GM19025 (cell line): ENCODE measurements at regions not wholly inside any gene's neighbourhood (a gene's known extent, or its start where the extent isn't known, plus 50 kb on each side); places are given as distances from the start of the nearest gene placed in this dataset.
"Not testable (repeated sequence)": the region's sequence is repeated elsewhere in the genome, so short reads cannot be mapped to it uniquely, and the experiment has no call there.

ENCODE experiments used
- ATAC-seq: cut with Tn5 transposase; IDR thresholded peaks from one replicate; pipeline ENCODE4 v1.9.1; 2021; ENCODE audit warnings: mild to moderate bottlenecking, low read depth, moderate library complexity; ENCODE audit not compliant: unreplicated experiment

GRCh38 chr6:66179361-66179760 is 472.3 kb upstream of the EYS start:
- no peak for ATAC-seq

- no peak for ATAC-seq
These were observed 466.6 kb upstream of the EYS start for GRCh38 chr6:66173587-66173986.

- not testable (repeated sequence) for ATAC-seq
These were observed 459.7 kb upstream of the EYS start for GRCh38 chr6:66166713-66167112.

GRCh38 chr6:66161546-66162108 is 454.6 kb upstream of the EYS start:
- no peak for ATAC-seq

- no peak for ATAC-seq
These were observed 452.9 kb upstream of the EYS start for GRCh38 chr6:66159937-66160336.

GRCh38 chr6:66153247-66153646 is 446.2 kb upstream of the EYS start:
- ATAC-seq, result no peak

GRCh38 chr6:66149132-66149531 is 442.1 kb upstream of the EYS start:
- no peak for ATAC-seq

GRCh38 chr6:66145867-66146266 is 438.8 kb upstream of the EYS start:
- no peak for ATAC-seq

GRCh38 chr6:66134021-66134420 is 427.0 kb upstream of the EYS start:
- no peak for ATAC-seq

- no peak for ATAC-seq
These were observed 421.6 kb upstream of the EYS start for GRCh38 chr6:66128656-66129055.

GRCh38 chr6:66128243-66128642 is 421.2 kb upstream of the EYS start:
- ATAC-seq, result no peak

- no peak for ATAC-seq
These were observed 420.0 kb upstream of the EYS start for GRCh38 chr6:66127061-66127460.

- ATAC-seq, result no peak
These were observed 419.3 kb upstream of the EYS start for GRCh38 chr6:66126358-66126757.

GRCh38 chr6:66103954-66104353 is 396.9 kb upstream of the EYS start:
- no peak for ATAC-seq

- no peak for ATAC-seq
These were observed 396.3 kb upstream of the EYS start for GRCh38 chr6:66103354-66103753.

- ATAC-seq, result no peak
These were observed 389.7 kb upstream of the EYS start for GRCh38 chr6:66096679-66097078.

GRCh38 chr6:66094615-66095014 is 387.6 kb upstream of the EYS start:
- ATAC-seq, result no peak

- ATAC-seq, result not testable (repeated sequence)
These were observed 385.3 kb upstream of the EYS start for GRCh38 chr6:66092306-66092705.

- no peak for ATAC-seq
These were observed 379.5 kb upstream of the EYS start for GRCh38 chr6:66086532-66086931.

- no peak for ATAC-seq
These were observed 375.9 kb upstream of the EYS start for GRCh38 chr6:66082914-66083313.

GRCh38 chr6:66068907-66069306 is 361.9 kb upstream of the EYS start:
- ATAC-seq, result no peak

GRCh38 chr6:66068033-66068432 is 361.0 kb upstream of the EYS start:
- ATAC-seq, result no peak

GRCh38 chr6:66065313-66065712 is 358.3 kb upstream of the EYS start:
- no peak for ATAC-seq
